Nephron progenitor cell (in vitro differentiated cells): ENCODE measurements at regions not wholly inside any gene's neighbourhood (a gene's known extent, or its start where the extent isn't known, plus 50 kb on each side); places are given as distances from the start of the nearest gene placed in this dataset.
A peak's percentile ranks its signal among the peaks of the same experiment; 100 is the strongest.

ENCODE experiments used
- DNase-seq: peaks from one replicate; pipeline ENCODE4 v3.0.0; 2021
- H3K27ac Mint-ChIP-seq: 2 replicates; pipeline ENCODE4 v1.8.0; 2021; ENCODE audit warnings: mild to moderate bottlenecking, moderate library complexity, mixed read lengths
- H3K27me3 Mint-ChIP-seq: 2 replicates; pipeline ENCODE4 v1.8.0; 2021; ENCODE audit warnings: mild to moderate bottlenecking, low read depth, mixed read lengths; ENCODE audit not compliant: poor library complexity
- H3K36me3 Mint-ChIP-seq: 2 replicates; pipeline ENCODE4 v1.8.0; 2021; ENCODE audit warnings: low read depth, mixed read lengths
- H3K4me1 Mint-ChIP-seq: 2 replicates; pipeline ENCODE4 v1.8.0; 2021; ENCODE audit warnings: mixed read lengths
- H3K4me3 Mint-ChIP-seq: 2 replicates; pipeline ENCODE4 v1.8.0; 2021; ENCODE audit warnings: mild to moderate bottlenecking, moderate library complexity, mixed read lengths
- H3K9me3 Mint-ChIP-seq: 2 replicates; pipeline ENCODE4 v1.8.0; 2021; ENCODE audit warnings: mild to moderate bottlenecking, moderate library complexity, mixed read lengths
- CTCF ChIP-seq: fragments of 200-600 bp; sonication (generic); IDR thresholded peaks from 2 replicates; pipeline ENCODE4 v1.5.0; 2021; ENCODE audit warnings: antibody characterized with exemption

GRCh38 chr21:34192646-34193285, 119.4 kb downstream of the MRPS6 start:
- peaks cover 20% of the 10 kb centered on the region for H3K4me1 Mint-ChIP-seq
- H3K27me3 Mint-ChIP-seq = peaks cover 6% of the 10 kb centered on the region
- DNase-seq = no peak
- no peak overlapping the region for H3K27ac Mint-ChIP-seq
- TF ChIP-seq CTCF = no peak
- H3K36me3 Mint-ChIP-seq = peaks cover 44% of the 10 kb centered on the region
- no peak overlapping the region for H3K4me3 Mint-ChIP-seq
- peaks cover 22% of the 10 kb centered on the region for H3K9me3 Mint-ChIP-seq

GRCh38 chr21:34195335-34195734, 122.0 kb downstream of the MRPS6 start:
- H3K27me3 Mint-ChIP-seq = no peaks in the 10 kb centered on the region
- no peak for TF ChIP-seq CTCF

DNA sequence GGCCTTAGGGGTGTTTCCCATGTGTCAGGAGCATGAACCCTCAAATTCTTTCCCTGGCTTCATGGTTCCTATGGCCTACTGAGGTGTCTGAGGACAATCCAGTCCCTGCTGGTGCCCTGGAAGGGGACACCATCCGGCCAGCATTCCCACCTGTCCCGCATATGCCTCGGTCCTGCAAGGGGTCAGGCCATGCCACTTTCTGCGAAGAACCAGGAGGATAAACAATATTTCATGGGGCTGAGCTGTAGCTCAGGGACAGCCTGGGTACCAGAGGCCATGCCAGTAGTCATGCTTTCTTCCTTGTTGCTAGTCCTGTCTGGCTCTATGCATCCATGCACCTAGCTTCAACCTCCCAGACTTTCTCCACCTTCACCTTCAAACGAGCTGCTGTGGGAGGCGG, 123.6 kb downstream of the MRPS6 start:
- no peak for TF ChIP-seq CTCF
- no peaks in the 10 kb centered on the region for H3K27me3 Mint-ChIP-seq
- peaks cover 50% of the 10 kb centered on the region for H3K4me1 Mint-ChIP-seq
- DNase-seq = no peak
- peaks cover 19% of the 10 kb centered on the region for H3K36me3 Mint-ChIP-seq
- H3K27ac Mint-ChIP-seq = no peak overlapping the region
- peaks cover 14% of the 10 kb centered on the region for H3K9me3 Mint-ChIP-seq
- H3K4me3 Mint-ChIP-seq = no peak overlapping the region

More at GRCh38 chr21:34195335-34195734, 122.0 kb downstream of the MRPS6 start:
- H3K27ac Mint-ChIP-seq = no peak overlapping the region
- H3K36me3 Mint-ChIP-seq = peaks cover 25% of the 10 kb centered on the region
- no peak overlapping the region for H3K4me3 Mint-ChIP-seq
- H3K9me3 Mint-ChIP-seq = peaks cover 11% of the 10 kb centered on the region
- H3K4me1 Mint-ChIP-seq = peaks cover 46% of the 10 kb centered on the region
- no peak for DNase-seq

GRCh38 chr21:34197561-34197960, 124.2 kb downstream of the MRPS6 start:
- Mint-ChIP-seq H3K36me3 (peaks cover 19% of the 10 kb centered on the region), H3K27ac (peak overlapping the region; percentile 60), H3K27me3 (no peaks in the 10 kb centered on the region), H3K4me3 (no peak overlapping the region), H3K4me1 (peaks cover 56% of the 10 kb centered on the region), H3K9me3 (peaks cover 14% of the 10 kb centered on the region)
- no peak for TF ChIP-seq CTCF
- no peak for DNase-seq

GRCh38 chr21:34198231-34199120, 125.1 kb downstream of the MRPS6 start:
- Mint-ChIP-seq H3K4me1 (peaks cover 65% of the 10 kb centered on the region), H3K9me3 (peaks cover 12% of the 10 kb centered on the region), H3K4me3 (peak overlapping the region; percentile 8), H3K36me3 (peaks cover 12% of the 10 kb centered on the region), H3K27me3 (no peaks in the 10 kb centered on the region), H3K27ac (peak overlapping the region; percentile 91)
- no peak for DNase-seq
- no peak for TF ChIP-seq CTCF
